ENCODE measurements at regions not wholly inside any gene's neighbourhood (a gene's known extent, or its start where the extent isn't known, plus 50 kb on each side); places are given as distances from the start of the nearest gene placed in this dataset.

DNA sequence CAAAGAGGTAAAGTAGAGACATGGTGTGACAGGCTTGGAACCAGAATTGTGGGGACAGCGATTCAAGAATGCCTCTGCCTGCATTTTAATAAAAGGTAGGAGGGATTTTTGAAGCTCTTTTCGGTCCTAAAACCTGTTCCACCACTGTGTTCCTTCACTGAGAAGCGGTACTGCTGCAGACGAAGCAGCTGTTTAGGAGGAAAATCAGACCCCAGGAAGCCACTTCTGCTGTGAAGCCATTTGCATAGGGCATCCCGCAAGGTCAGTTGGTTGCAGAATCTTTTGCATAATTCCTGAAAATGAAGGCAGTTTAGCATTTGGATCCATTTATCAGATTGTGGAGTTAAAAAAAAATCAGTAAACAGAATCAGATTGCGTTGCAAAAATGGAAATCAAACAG lies 183.3 kb upstream of the PRKCQ start:
- no peak for DNase-seq (ENCODE audit: low read depth)
- no peak overlapping the region for H3K4me3 ChIP-seq (ENCODE audit: low read depth, low read length)

DNA sequence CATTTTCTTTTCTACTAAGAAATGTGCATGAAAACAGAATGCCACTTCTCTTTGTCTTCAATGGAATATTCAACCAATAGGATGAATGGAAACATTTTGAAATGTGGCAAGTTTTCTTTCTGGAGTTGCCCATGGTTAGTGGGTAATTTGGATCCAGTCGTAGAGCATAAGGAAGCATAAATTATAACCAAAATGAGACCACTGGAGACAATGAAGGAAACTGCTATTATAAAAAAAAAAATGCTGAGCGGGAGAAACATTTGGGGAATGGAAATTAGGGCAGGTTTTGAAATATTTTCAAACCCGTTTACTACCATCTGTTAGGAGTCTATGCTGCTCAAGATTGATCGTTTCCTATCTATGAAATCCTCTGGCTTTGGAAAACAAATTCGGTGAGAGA lies 182.9 kb upstream of the PRKCQ start:
- TF ChIP-seq, protein P1, sequence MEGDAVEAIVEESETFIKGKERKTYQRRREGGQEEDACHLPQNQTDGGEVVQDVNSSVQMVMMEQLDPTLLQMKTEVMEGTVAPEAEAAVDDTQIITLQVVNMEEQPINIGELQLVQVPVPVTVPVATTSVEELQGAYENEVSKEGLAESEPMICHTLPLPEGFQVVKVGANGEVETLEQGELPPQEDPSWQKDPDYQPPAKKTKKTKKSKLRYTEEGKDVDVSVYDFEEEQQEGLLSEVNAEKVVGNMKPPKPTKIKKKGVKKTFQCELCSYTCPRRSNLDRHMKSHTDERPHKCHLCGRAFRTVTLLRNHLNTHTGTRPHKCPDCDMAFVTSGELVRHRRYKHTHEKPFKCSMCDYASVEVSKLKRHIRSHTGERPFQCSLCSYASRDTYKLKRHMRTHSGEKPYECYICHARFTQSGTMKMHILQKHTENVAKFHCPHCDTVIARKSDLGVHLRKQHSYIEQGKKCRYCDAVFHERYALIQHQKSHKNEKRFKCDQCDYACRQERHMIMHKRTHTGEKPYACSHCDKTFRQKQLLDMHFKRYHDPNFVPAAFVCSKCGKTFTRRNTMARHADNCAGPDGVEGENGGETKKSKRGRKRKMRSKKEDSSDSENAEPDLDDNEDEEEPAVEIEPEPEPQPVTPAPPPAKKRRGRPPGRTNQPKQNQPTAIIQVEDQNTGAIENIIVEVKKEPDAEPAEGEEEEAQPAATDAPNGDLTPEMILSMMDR (IDR thresholded peaks at IDR 0.05; ENCODE audit: low read depth, low read length, missing control alignments), result no peak
- no peak for DNase-seq (ENCODE audit: low read depth)
- H3K4me3 ChIP-seq (ENCODE audit: low read depth, low read length), result no peak overlapping the region

More for the DNA sequence above, 183.3 kb upstream of the PRKCQ start:
- TF ChIP-seq, protein P1 (IDR thresholded peaks at IDR 0.05; ENCODE audit: low read depth, low read length, missing control alignments), result no peak

- DNase-seq (ENCODE audit: low read depth), result no peak
- no peak overlapping the region for H3K4me3 ChIP-seq (ENCODE audit: low read depth, low read length)
- TF ChIP-seq, protein P1 (IDR thresholded peaks at IDR 0.05; ENCODE audit: low read depth, low read length, missing control alignments), result no peak
Measured at GRCh38 chr10:6759961-6760360, 179.9 kb upstream of the PRKCQ start.

- DNase-seq (ENCODE audit: low read depth), result no peak
- no peak overlapping the region for H3K4me3 ChIP-seq (ENCODE audit: low read depth, low read length)
- TF ChIP-seq, protein P1 (IDR thresholded peaks at IDR 0.05; ENCODE audit: low read depth, low read length, missing control alignments), result no peak
Measured at GRCh38 chr10:6757158-6757557, 177.1 kb upstream of the PRKCQ start.

- TF ChIP-seq, protein P1 (IDR thresholded peaks at IDR 0.05; ENCODE audit: low read depth, low read length, missing control alignments), result no peak
- H3K4me3 ChIP-seq (ENCODE audit: low read depth, low read length), result no peak overlapping the region
- DNase-seq (ENCODE audit: low read depth), result no peak
Measured at GRCh38 chr10:6756716-6757115, 176.6 kb upstream of the PRKCQ start.

DNA sequence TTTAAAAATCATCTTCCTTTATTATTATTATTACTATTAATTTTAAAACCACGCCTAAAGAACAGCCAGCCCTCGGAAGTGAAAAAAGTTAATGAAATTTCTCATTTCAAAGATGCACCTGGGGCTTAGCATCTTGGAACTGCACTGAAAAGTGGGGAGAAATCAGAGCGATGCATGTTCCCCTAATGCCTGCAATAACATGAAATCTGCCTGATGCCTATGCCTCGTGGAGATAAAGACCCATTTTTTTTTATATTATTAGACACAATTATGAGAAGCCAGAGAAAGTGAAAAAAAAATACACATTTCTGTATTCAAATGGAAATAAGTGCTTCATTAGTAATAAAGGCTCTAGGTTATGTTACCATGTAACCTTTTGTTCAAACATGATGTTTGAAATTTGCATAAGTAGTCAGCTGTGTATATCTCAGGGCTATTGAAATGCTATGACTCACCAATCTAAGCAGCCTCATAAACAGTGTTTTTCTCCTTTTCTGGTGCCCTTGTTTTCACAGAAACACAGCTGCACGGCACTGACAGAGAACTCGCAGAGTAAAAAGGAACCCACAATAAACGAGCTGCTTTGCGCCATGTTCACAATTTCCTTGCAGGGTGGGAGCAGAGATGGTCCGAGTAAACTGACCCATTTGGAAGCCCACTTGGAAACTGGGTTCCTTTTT lies 175.8 kb upstream of the PRKCQ start:
- TF ChIP-seq, protein P1 (IDR thresholded peaks at IDR 0.05; ENCODE audit: low read depth, low read length, missing control alignments), result no peak
- H3K4me3 ChIP-seq (ENCODE audit: low read depth, low read length), result no peak overlapping the region
- DNase-seq (ENCODE audit: low read depth), result no peak

DNA sequence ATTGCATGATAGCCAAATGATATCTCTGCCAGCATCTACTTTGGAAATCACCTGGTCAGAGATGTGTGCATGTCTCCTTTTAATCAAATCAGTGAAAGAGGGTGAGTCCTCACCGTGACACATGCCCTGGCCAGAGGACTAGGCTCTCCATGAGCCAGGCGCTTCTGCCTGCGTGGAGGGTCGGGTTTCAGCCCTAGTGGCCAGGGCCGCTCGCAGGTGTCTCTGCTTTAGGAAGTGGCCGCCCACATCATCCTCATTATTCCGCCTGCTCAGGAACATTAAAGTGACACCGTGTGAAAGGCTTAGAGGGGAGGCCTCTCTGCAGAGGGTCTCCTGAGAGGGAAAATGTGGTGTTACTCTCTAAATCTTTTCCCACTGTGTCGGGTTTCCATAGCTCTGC lies 173.6 kb upstream of the PRKCQ start:
- no peak for DNase-seq (ENCODE audit: low read depth)
- H3K4me3 ChIP-seq (ENCODE audit: low read depth, low read length), result no peak overlapping the region
- TF ChIP-seq, protein P1 (IDR thresholded peaks at IDR 0.05; ENCODE audit: low read depth, low read length, missing control alignments), result no peak

Measured in GM12864 (cell line).